H1 (cell line): ENCODE measurements at regions not wholly inside any gene's neighbourhood (a gene's known extent, or its start where the extent isn't known, plus 50 kb on each side); places are given as distances from the start of the nearest gene placed in this dataset.

Source experiments
- CTCF ChIA-PET: fragments of 300-600 bp; sonication (Branson Sonifier 250); formaldehyde crosslinking; loops from one replicate; lab custom pipeline; 2021; ENCODE audit not compliant: partially characterized antibody; lab: Charles Lee
- POLR2A ChIA-PET: fragments of 300-600 bp; sonication (Branson Sonifier 250); formaldehyde crosslinking; loops from one replicate; lab custom pipeline; 2021; ENCODE audit warnings: inconsistent platforms; ENCODE audit not compliant: partially characterized antibody; lab: Charles Lee
- DNase-seq, 2 experiments: peaks; one replicate each; pipeline versions ENCODE4 v3.0.0 to v3.0.0-alpha.2; 2010 to 2022; ENCODE audit warnings: low spot score in 2 of 2, low read depth in 1 of 2, mixed read lengths in 1 of 2
- FAIRE-seq: peaks from 2 replicates; lab custom pipeline; 2011; peaks lifted over from hg19 to GRCh38; lab: Jason Lieb, UNC
- H2AFZ ChIP-seq: 2 replicates; pipeline ENCODE4 v1.8.1; 2012; ENCODE audit warnings: low read length, inconsistent platforms
- H2AK5ac ChIP-seq: 2 replicates; pipeline ENCODE4 v1.6.1; 2013; ENCODE audit warnings: low read depth, low read length
- H2BK120ac ChIP-seq: replicated peaks from 2 replicates; pipeline ENCODE3; 2013; ENCODE audit warnings: low read depth, low read length, inconsistent platforms
- H2BK12ac ChIP-seq: 2 replicates; pipeline ENCODE4 v1.6.1; 2013; ENCODE audit warnings: low read depth, low read length
- H2BK15ac ChIP-seq: 2 replicates; pipeline ENCODE4 v1.6.1; 2013; ENCODE audit warnings: low read length
- H2BK20ac ChIP-seq: 2 replicates; pipeline ENCODE4 v1.6.1; 2013; ENCODE audit warnings: low read length
- H2BK5ac ChIP-seq: 2 replicates; pipeline ENCODE4 v1.6.1; 2013; ENCODE audit warnings: low read depth, low read length
- H3K14ac ChIP-seq: 2 replicates; pipeline ENCODE4 v1.6.1; 2013; ENCODE audit warnings: inconsistent platforms; ENCODE audit not compliant: insufficient read length
- H3K18ac ChIP-seq: 2 replicates; pipeline ENCODE4 v1.6.1; 2013; ENCODE audit warnings: low read length; ENCODE audit errors: extremely low read depth
- H3K23ac ChIP-seq: 2 replicates; pipeline ENCODE4 v1.6.1; 2013; ENCODE audit warnings: inconsistent platforms; ENCODE audit not compliant: insufficient read length
- H3K23me2 ChIP-seq: 2 replicates; pipeline ENCODE4 v1.6.1; 2013; ENCODE audit warnings: low read depth, low read length
- H3K27ac ChIP-seq: 2 replicates; pipeline ENCODE4 v1.6.1; 2011; ENCODE audit warnings: low read depth, low read length, inconsistent platforms
- H3K27me3 ChIP-seq, 4 experiments: replicated peaks in 1 of 4; 1 replicate in 1 of 4; 2 replicates in 3 of 4; pipeline versions ENCODE4 v1.6.1 to v1.8.1; 2011 to 2013; ENCODE audit warnings: low read length in 3 of 4, mild to moderate bottlenecking in 3 of 4, inconsistent platforms in 2 of 4, mixed read lengths in 2 of 4, moderate library complexity in 1 of 4; ENCODE audit not compliant: control insufficient read depth in 3 of 4, insufficient read depth in 3 of 4; ENCODE audit errors: extremely low read depth in 1 of 4
- H3K36me3 ChIP-seq, 4 experiments: 2 replicates each; pipeline versions ENCODE4 v1.6.1 to v1.8.1; 2011 to 2013; ENCODE audit warnings: mild to moderate bottlenecking in 4 of 4, low read length in 3 of 4, moderate library complexity in 2 of 4, control low read depth in 1 of 4, inconsistent platforms in 1 of 4; ENCODE audit not compliant: insufficient read depth in 4 of 4, control insufficient read depth in 2 of 4
- H3K4ac ChIP-seq: replicated peaks from 2 replicates; pipeline ENCODE3; 2013; ENCODE audit warnings: low read length, low read depth, mixed read lengths, inconsistent platforms; ENCODE audit not compliant: insufficient read length
- H3K4me1 ChIP-seq, 4 experiments: replicated peaks in 1 of 4; 1 replicate in 1 of 4; 2 replicates in 3 of 4; pipeline versions ENCODE4 v1.6.1 to v1.8.1; 2011 to 2013; ENCODE audit warnings: low read length in 3 of 4, inconsistent platforms in 2 of 4, mixed read lengths in 1 of 4; ENCODE audit not compliant: insufficient read depth in 4 of 4, control insufficient read depth in 3 of 4
- H3K4me2 ChIP-seq, 2 experiments: 2 replicates each; pipeline versions ENCODE4 v1.6.1 to v1.8.1; 2011 to 2013; ENCODE audit warnings: low read depth in 2 of 2, low read length in 2 of 2, control low read depth in 1 of 2, inconsistent platforms in 1 of 2, mild to moderate bottlenecking in 1 of 2; ENCODE audit not compliant: insufficient read depth in 1 of 2
- H3K4me3 ChIP-seq, 4 experiments: fragments of 200-600, 300-600 bp in 1 of 4; sonication (generic), shearing (Covaris generic), sonication (Bioruptor Twin) in 1 of 4; 2 replicates each; pipeline versions ENCODE4 v1.5.1 to v1.8.1; 2011 to 2016; ENCODE audit warnings: low read length in 4 of 4, low read depth in 3 of 4, control low read depth in 2 of 4, inconsistent platforms in 2 of 4, mild to moderate bottlenecking in 2 of 4, mixed read lengths in 1 of 4, moderate library complexity in 1 of 4; ENCODE audit not compliant: insufficient read depth in 2 of 4; ENCODE audit errors: extremely low read depth in 1 of 4
- H3K56ac ChIP-seq: replicated peaks from 2 replicates; pipeline ENCODE3; 2013; ENCODE audit warnings: low read depth, mild to moderate bottlenecking, mixed read lengths, low read length, inconsistent platforms; ENCODE audit not compliant: insufficient read length
- H3K79me1 ChIP-seq: 2 replicates; pipeline ENCODE4 v1.6.1; 2013; ENCODE audit warnings: low read depth, low read length, control low read depth
- H3K79me2 ChIP-seq, 2 experiments: 2 replicates each; pipeline versions ENCODE4 v1.6.1 to v1.8.1; 2012 to 2013; ENCODE audit warnings: low read length in 2 of 2, mild to moderate bottlenecking in 2 of 2, inconsistent platforms in 1 of 2; ENCODE audit not compliant: insufficient read depth in 2 of 2, control insufficient read depth in 1 of 2
- H3K9ac ChIP-seq, 4 experiments: replicated peaks in 1 of 4; 1 replicate in 1 of 4; 2 replicates in 3 of 4; pipeline versions ENCODE4 v1.6.1 to v1.8.1; 2011 to 2013; ENCODE audit warnings: low read depth in 3 of 4, low read length in 3 of 4, control low read depth in 2 of 4, mild to moderate bottlenecking in 2 of 4, moderate library complexity in 2 of 4, inconsistent platforms in 1 of 4; ENCODE audit errors: extremely low read depth in 1 of 4
- H3K9me3 ChIP-seq, 2 experiments: 2 replicates each; pipeline versions ENCODE4 v1.6.1 to v1.8.1; 2012 to 2013; ENCODE audit warnings: mild to moderate bottlenecking in 2 of 2, moderate library complexity in 2 of 2, control low read depth in 1 of 2, inconsistent platforms in 1 of 2, low read depth in 1 of 2, low read length in 1 of 2, mixed read lengths in 1 of 2; ENCODE audit not compliant: insufficient read depth in 2 of 2
- H4K20me1 ChIP-seq, 2 experiments: replicated peaks in 1 of 2; 2 replicates each; pipeline versions ENCODE3 to v1.8.1; 2011 to 2013; ENCODE audit warnings: inconsistent platforms in 2 of 2, low read length in 2 of 2, mild to moderate bottlenecking in 1 of 2; ENCODE audit not compliant: insufficient read depth in 2 of 2, control insufficient read depth in 1 of 2
- H4K5ac ChIP-seq: 2 replicates; pipeline ENCODE4 v1.6.1; 2013; ENCODE audit warnings: low read length, low read depth, mixed read lengths, inconsistent platforms; ENCODE audit not compliant: insufficient read length
- H4K8ac ChIP-seq: 2 replicates; pipeline ENCODE4 v1.8.0; 2013; ENCODE audit warnings: mild to moderate bottlenecking, moderate library complexity, low read length, inconsistent platforms; ENCODE audit not compliant: insufficient read depth; ENCODE audit errors: extremely low read depth
- H4K91ac ChIP-seq: replicated peaks from 2 replicates; pipeline ENCODE3; 2013; ENCODE audit warnings: low read length, mixed read lengths, inconsistent platforms; ENCODE audit not compliant: insufficient read length
- BACH1 ChIP-seq: IDR thresholded peaks from 2 replicates; pipeline ENCODE4 v1.6.1; 2012; ENCODE audit warnings: low read length, improper control_type of control experiment
- BCL11A ChIP-seq, 2 experiments: IDR thresholded peaks; one replicate each; pipeline ENCODE4 v1.6.1; 2011; ENCODE audit warnings: low read depth in 2 of 2, low read length in 2 of 2, mild to moderate bottlenecking in 2 of 2
- CBX5 ChIP-seq: fragments of 300-800, 300-1000 bp; sonication (generic); IDR thresholded peaks from 2 replicates; pipeline ENCODE4 v1.7.1; 2016; ENCODE audit warnings: antibody characterized with exemption, low read length, low read depth
- CBX8 ChIP-seq: fragments of 300-800, 300-1000 bp; sonication (generic); IDR thresholded peaks from 2 replicates; pipeline ENCODE4 v1.7.1; 2016; ENCODE audit warnings: low read depth, low read length, borderline replicate concordance
- CHD1 ChIP-seq: IDR thresholded peaks from 2 replicates; pipeline ENCODE4 v1.6.1; 2012; ENCODE audit warnings: low read depth, low read length, improper control_type of control experiment
- CREB1 ChIP-seq: IDR thresholded peaks from 2 replicates; pipeline ENCODE4 v1.6.1; 2012; ENCODE audit warnings: inconsistent platforms
- HDAC2 ChIP-seq, 2 experiments: fragments of 300-600 bp in 1 of 2; sonication (generic) in 1 of 2; IDR thresholded peaks; 2 replicates each; pipeline ENCODE4 v1.6.1; 2011 to 2012; ENCODE audit warnings: low read depth in 2 of 2, low read length in 2 of 2, mild to moderate bottlenecking in 2 of 2, moderate library complexity in 2 of 2, borderline replicate concordance in 1 of 2, inconsistent platforms in 1 of 2
- PHF8 ChIP-seq: fragments of 200-600 bp; sonication (generic); conservative IDR thresholded peaks from 2 replicates; pipeline ENCODE4 v1.7.1; 2012; ENCODE audit warnings: low read depth, mild to moderate bottlenecking, inconsistent platforms, low read length, moderate library complexity
- POLR2AphosphoS5 ChIP-seq: IDR thresholded peaks from 2 replicates; pipeline ENCODE4 v1.6.1; 2011; ENCODE audit warnings: low read depth, low read length
- RAD21 ChIP-seq, 2 experiments: IDR thresholded peaks in 1 of 2; conservative IDR thresholded peaks in 1 of 2; 2 replicates each; pipeline ENCODE4 v1.6.1; 2011; ENCODE audit warnings: low read depth in 2 of 2, low read length in 2 of 2, improper control_type of control experiment in 1 of 2, inconsistent platforms in 1 of 2, mild to moderate bottlenecking in 1 of 2, moderate library complexity in 1 of 2
- WGBS, 2 experiments: shearing (Covaris generic) in 1 of 2; methylation state at CpG; one replicate each; pipeline versions ENCODE4 v1.1.6 to v1.1.7; 2013 to 2015; ENCODE audit warnings: low lambda C conversion rate in 2 of 2, mixed read lengths in 2 of 2, inconsistent platforms in 1 of 2, low coverage in 1 of 2, missing lambda C conversion rate in 1 of 2; ENCODE audit not compliant: insufficient replicate concordance in 2 of 2, insufficient coverage in 1 of 2, insufficient read length in 1 of 2; ENCODE audit errors: extremely low coverage in 1 of 2, missing lambda C conversion rate in 1 of 2; 5-methylcytosine and 5-hydroxymethylcytosine counted together

DNA sequence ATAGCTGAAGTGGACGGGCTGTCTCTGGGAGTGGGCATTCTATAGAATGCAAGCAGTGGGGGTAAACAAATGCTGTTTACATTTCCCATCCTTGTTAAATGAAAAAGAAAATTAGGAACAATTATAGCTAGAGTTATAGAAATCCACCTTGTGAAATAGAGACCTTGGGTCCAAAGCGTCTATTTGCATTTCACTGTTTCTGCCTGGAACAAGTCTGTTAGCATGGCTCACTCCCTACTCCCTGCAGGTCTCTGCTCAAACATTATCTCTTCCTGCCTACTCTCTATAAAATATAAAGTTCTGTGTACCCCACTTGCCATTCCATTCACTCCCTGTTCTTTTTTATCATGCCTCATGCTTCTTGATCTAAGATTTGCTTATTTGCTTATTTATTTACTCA, 975.7 kb upstream of the WWC1 start:
- Histone ChIP-seq H3K56ac (no peak overlapping the region), H3K23me2 (no peaks in the 10 kb centered on the region), H3K4ac (no peak overlapping the region), H3K23ac (no peak overlapping the region), H3K14ac (no peak overlapping the region), H4K91ac (no peak overlapping the region), H3K27ac (no peak overlapping the region), H2BK120ac (no peak overlapping the region), H3K9ac (no peak overlapping the region), H2BK20ac (no peak overlapping the region), H3K4me3 (no peak overlapping the region), H3K27me3 (no peaks in the 10 kb centered on the region), H2BK5ac (no peak overlapping the region), H2BK15ac (no peak overlapping the region), H4K5ac (no peak overlapping the region), H3K79me2 (no peaks in the 10 kb centered on the region), H3K4me2 (no peak overlapping the region), H4K20me1 (no peaks in the 10 kb centered on the region), H4K8ac (no peak overlapping the region), H3K4me1 (peaks cover 0 to 14% (median 3%) of the 10 kb centered on the region in 4 experiments; a peak in 3 of 7 replicates), H3K79me1 (no peaks in the 10 kb centered on the region), H3K9me3 (0 out of 4 replicates have a peak, but pooled peaks cover 0 to 3% of the 10 kb centered on the region in 2 experiments), H3K36me3 (no peaks in the 10 kb centered on the region), H2AFZ (no peak overlapping the region), H2AK5ac (no peak overlapping the region), H3K18ac (no peak overlapping the region), H2BK12ac (no peak overlapping the region)
- FAIRE-seq (no peak), DNase-seq (no peak)
- CTCF ChIA-PET: interaction anchor here (0.6 to 0.8 kb wide), 2 partner anchors 33 to 352 kb away, joined by 3 to 6 read pairs; no protein-coding TSS in a partner anchor
- no peak for TF ChIP-seq CREB1
- TF ChIP-seq BACH1: no peak
- TF ChIP-seq RAD21 (IDR thresholded peaks at IDR 0.05 in 1 of 2, conservative IDR thresholded peaks at IDR 0.05 in 1 of 2; ENCODE audit: low read depth in 2 of 2, low read length in 2 of 2): no peak
- TF ChIP-seq CBX5: no peak
- no peak for TF ChIP-seq CHD1
- no peak for TF ChIP-seq HDAC2 (IDR thresholded peaks at IDR 0.05; ENCODE audit: borderline replicate concordance in 1 of 2, low read depth in 2 of 2, low read length in 2 of 2)
- no peak for TF ChIP-seq PHF8
- no peak for TF ChIP-seq POLR2AphosphoS5
- no peak for TF ChIP-seq CBX8
- no peak for TF ChIP-seq BCL11A (IDR thresholded peaks at IDR 0.05; ENCODE audit: low read depth in 2 of 2, low read length in 2 of 2)
- WGBS, 2 experiments: 87% methylated on average over 2 of the region's 2 CpGs; no CpG with 5 or more reads in 1 of the 2 experiments
- POLR2A ChIA-PET: no interaction called here
